ENCODE measurements at regions not wholly inside any gene's neighbourhood (a gene's known extent, or its start where the extent isn't known, plus 50 kb on each side); places are given as distances from the start of the nearest gene placed in this dataset.
A peak's percentile ranks its signal among the peaks of the same experiment; 100 is the strongest.

GRCh38 chr9:89659473-89659872 lies 54.7 kb downstream of the GADD45G start:
- 90 to 91% methylated on average over 9 of the region's 9 CpGs for WGBS, 2 donors

DNA sequence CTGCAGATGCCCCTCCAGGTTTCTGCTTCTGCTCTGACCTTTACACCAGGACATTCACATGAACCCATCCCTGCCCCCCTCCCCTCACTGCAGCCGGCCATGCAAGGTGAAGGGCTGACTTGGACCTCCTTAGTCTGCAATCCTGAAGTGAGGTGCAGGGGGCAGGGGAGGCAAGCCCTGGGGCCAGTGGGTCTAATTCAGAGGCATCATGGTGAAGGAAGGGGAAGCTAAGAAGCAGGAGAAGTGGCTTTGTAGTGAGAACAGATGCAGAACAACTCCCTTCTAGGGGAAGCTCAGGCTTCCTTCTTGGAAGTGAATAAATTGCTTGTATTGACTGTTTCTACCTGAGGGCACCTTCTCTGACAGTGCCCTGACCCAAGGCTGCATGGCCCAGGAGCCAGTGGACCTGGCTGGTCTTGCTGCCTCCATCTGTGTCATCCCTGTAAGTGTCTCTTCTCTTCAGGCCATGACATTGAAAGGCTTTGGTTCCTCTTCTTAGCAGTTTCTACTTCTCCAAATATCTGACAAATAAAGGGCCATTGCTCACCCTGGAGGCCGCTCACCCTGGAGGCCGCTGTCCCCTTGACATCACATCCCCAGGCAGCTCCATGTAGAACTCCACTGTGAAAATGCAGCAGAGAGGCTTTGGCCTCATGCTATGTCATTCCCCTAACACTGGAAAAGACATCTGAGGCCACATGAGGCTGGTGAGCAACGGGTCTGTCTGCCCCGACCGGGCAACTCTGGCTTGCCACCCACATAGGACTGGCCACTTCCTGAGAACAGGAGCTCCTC lies 55.3 kb downstream of the GADD45G start:
- 93 to 100% methylated on average over 1 to 6 of the region's 6 CpGs for WGBS, 2 donors
- peaks cover 43% of the 10 kb centered on the region for H3K4me1 ChIP-seq
- no peak for DNase-seq
- intact Hi-C loops (cut with DNase I; ENCODE audit: low total_unique reads), result loop anchor here (2.0 kb wide), 1 partner anchor 19 kb away; no protein-coding TSS in a partner anchor
- no peak overlapping the region for H3K27ac ChIP-seq
- H3K4me3 ChIP-seq, result no peak overlapping the region
- no peaks in the 10 kb centered on the region for H3K27me3 ChIP-seq
- no peaks in the 10 kb centered on the region for H3K36me3 ChIP-seq (ENCODE audit: low read depth, missing control alignments)
- H3K9me3 ChIP-seq, result no peaks in the 10 kb centered on the region
- no peak for TF ChIP-seq POLR2A (IDR thresholded peaks at IDR 0.05)
- TF ChIP-seq CTCF (IDR thresholded peaks at IDR 0.05), result no peak

More at GRCh38 chr9:89659473-89659872, 54.7 kb downstream of the GADD45G start:
- H3K4me1 ChIP-seq, result peaks cover 49% of the 10 kb centered on the region
- no peaks in the 10 kb centered on the region for H3K36me3 ChIP-seq (ENCODE audit: low read depth, missing control alignments)
- intact Hi-C loops (cut with DNase I; ENCODE audit: low total_unique reads), result no loop called here
- no peaks in the 10 kb centered on the region for H3K27me3 ChIP-seq
- H3K27ac ChIP-seq, result no peak overlapping the region
- no peaks in the 10 kb centered on the region for H3K9me3 ChIP-seq
- TF ChIP-seq POLR2A (IDR thresholded peaks at IDR 0.05) (no peak), CTCF (IDR thresholded peaks at IDR 0.05) (no peak)
- H3K4me3 ChIP-seq, result no peak overlapping the region
- DNase-seq, result no peak

DNA sequence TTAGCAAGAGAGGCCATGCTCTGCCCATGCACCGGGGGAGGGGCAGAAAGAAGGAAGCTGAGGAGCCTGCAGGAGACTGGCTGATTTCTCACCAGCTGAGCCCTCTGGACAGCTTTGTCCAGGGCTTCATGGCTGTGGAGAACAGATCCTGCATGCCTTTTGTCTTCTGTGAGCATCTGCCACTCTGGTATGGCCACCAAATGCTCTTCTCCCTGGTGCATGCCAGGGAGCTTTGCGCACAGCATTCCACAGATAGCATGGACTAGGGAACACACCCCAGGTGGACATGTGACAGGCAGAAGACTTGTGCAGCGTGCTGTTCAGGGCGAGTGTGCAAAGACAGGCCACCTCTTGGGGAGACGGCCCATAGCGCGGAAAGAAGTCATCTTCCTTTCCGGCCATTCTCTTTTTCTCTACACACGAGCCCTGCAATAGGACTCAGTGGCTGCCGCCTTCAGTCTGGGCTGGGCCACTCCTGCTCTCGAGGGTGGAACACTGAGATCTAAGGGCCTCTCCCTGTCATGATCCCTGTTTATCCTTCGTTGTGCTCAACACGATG lies 56.7 kb downstream of the GADD45G start:
- WGBS, 2 donors, result 24 to 33% methylated on average over 12 to 13 of the region's 13 CpGs
- Histone ChIP-seq H3K4me3 (no peak overlapping the region), H3K9me3 (no peaks in the 10 kb centered on the region), H3K27me3 (no peaks in the 10 kb centered on the region), H3K27ac (peak overlapping the region in 1 of 2 donors; percentile 82), H3K4me1 (peaks cover 29% of the 10 kb centered on the region), H3K36me3 (ENCODE audit: low read depth, missing control alignments) (no peaks in the 10 kb centered on the region)
- intact Hi-C loops (cut with DNase I; ENCODE audit: low total_unique reads), result loop anchor here (2.0 kb wide), 1 partner anchor 21 kb away; no protein-coding TSS in a partner anchor
- TF ChIP-seq CTCF (IDR thresholded peaks at IDR 0.05) (no peak), POLR2A (IDR thresholded peaks at IDR 0.05) (no peak)
- DNase-seq, result peak; percentile 61

GRCh38 chr9:89661956-89662717 lies 57.3 kb downstream of the GADD45G start:
- DNase-seq, result peak; percentile 99
- H3K27me3 ChIP-seq, result no peaks in the 10 kb centered on the region
- TF ChIP-seq POLR2A (IDR thresholded peaks at IDR 0.05) (no peak), CTCF (IDR thresholded peaks at IDR 0.05) (no peak)
- no peaks in the 10 kb centered on the region for H3K9me3 ChIP-seq
- no peaks in the 10 kb centered on the region for H3K36me3 ChIP-seq (ENCODE audit: low read depth, missing control alignments)
- 0 to 16% methylated on average over 3 to 21 of the region's 21 CpGs for WGBS, 2 donors
- intact Hi-C loops (cut with DNase I; ENCODE audit: low total_unique reads), result loop anchor here (2.0 kb wide), 1 partner anchor 21 kb away; no protein-coding TSS in a partner anchor
- H3K27ac ChIP-seq, result peak overlapping the region; percentile 53 to 82
- H3K4me1 ChIP-seq, result peaks cover 27% of the 10 kb centered on the region
- peak overlapping the region; percentile 3 to 34 for H3K4me3 ChIP-seq

Data from testis (tissue), 2 donors.